GM23248 (cell line): ENCODE measurements at regions not wholly inside any gene's neighbourhood (a gene's known extent, or its start where the extent isn't known, plus 50 kb on each side); places are given as distances from the start of the nearest gene placed in this dataset.

ENCODE experiments used
- EZH2 ChIP-seq: fragments of 200-600 bp; sonication (generic); IDR thresholded peaks from 2 replicates; pipeline ENCODE4 v1.6.1; 2018; ENCODE audit warnings: antibody characterized with exemption, mild to moderate bottlenecking; ENCODE audit not compliant: insufficient read depth, poor library complexity, severe bottlenecking
- EZH2phosphoT487 ChIP-seq: fragments of 200-600 bp; sonication (generic); IDR thresholded peaks from 2 replicates; pipeline ENCODE4 v1.6.1; 2018; ENCODE audit warnings: antibody characterized with exemption, moderate library complexity, mild to moderate bottlenecking, low read depth; ENCODE audit not compliant: insufficient read depth

DNA sequence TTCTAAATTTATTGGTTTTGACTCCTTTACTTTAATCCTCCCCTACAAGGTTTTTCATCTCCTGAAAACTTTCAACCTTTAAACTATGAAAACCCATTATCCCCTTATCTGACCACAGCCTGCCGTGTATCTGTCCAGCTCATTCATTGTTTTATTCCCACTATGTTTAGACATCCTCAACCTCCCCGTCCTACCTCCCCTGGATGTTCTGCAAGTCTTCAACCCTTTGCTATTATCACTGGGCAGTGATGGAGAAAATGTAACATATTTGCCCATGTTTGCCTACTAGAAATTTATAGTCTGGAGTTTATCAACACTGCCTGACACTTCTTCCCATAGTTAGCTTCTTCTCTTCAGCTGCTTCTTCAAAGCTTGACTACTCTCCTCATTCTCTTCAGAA lies 483.4 kb downstream of the PRKD1 start:
- TF ChIP-seq EZH2phosphoT487: no peak
- TF ChIP-seq EZH2: no peak
